ENCODE measurements at regions not wholly inside any gene's neighbourhood (a gene's known extent, or its start where the extent isn't known, plus 50 kb on each side); places are given as distances from the start of the nearest gene placed in this dataset.

GRCh38 chr17:72069586-72070202 lies 51.1 kb upstream of the SOX9 start:
- no peak overlapping the region for H3K9ac ChIP-seq (ENCODE audit: low read depth, low read length, poor library complexity, severe bottlenecking)
- H3K9me3 ChIP-seq (ENCODE audit: insufficient read depth, low read depth, low read length) = no peaks in the 10 kb centered on the region
- H3K27me3 ChIP-seq (ENCODE audit: insufficient read depth, low read length, poor library complexity, severe bottlenecking) = no peaks in the 10 kb centered on the region
- H3K4me2 ChIP-seq (ENCODE audit: low read depth, low read length, poor library complexity, severe bottlenecking) = no peak overlapping the region
- no peaks in the 10 kb centered on the region for H4K20me1 ChIP-seq (ENCODE audit: insufficient read depth, low read length, poor library complexity, severe bottlenecking)
- H3K36me3 ChIP-seq (ENCODE audit: insufficient read depth, low read length) = no peaks in the 10 kb centered on the region
- no peak overlapping the region for H3K4me3 ChIP-seq (ENCODE audit: low read length, poor library complexity, severe bottlenecking)
- 0 out of 2 replicates have a peak, but pooled peaks cover 5% of the 10 kb centered on the region for H3K9me2 ChIP-seq (replicated peaks; ENCODE audit: low read depth, low read length)
- H3K79me2 ChIP-seq (ENCODE audit: insufficient read depth, low read length) = no peaks in the 10 kb centered on the region
- no peaks in the 10 kb centered on the region for H3F3A ChIP-seq (ENCODE audit: low read depth)
- no peaks in the 10 kb centered on the region for H3K4me1 ChIP-seq (ENCODE audit: insufficient read depth, low read length, poor library complexity, severe bottlenecking)
- TF ChIP-seq EZH2phosphoT487 (IDR thresholded peaks at IDR 0.05; ENCODE audit: borderline replicate concordance) = no peak
- TF ChIP-seq, protein P1, sequence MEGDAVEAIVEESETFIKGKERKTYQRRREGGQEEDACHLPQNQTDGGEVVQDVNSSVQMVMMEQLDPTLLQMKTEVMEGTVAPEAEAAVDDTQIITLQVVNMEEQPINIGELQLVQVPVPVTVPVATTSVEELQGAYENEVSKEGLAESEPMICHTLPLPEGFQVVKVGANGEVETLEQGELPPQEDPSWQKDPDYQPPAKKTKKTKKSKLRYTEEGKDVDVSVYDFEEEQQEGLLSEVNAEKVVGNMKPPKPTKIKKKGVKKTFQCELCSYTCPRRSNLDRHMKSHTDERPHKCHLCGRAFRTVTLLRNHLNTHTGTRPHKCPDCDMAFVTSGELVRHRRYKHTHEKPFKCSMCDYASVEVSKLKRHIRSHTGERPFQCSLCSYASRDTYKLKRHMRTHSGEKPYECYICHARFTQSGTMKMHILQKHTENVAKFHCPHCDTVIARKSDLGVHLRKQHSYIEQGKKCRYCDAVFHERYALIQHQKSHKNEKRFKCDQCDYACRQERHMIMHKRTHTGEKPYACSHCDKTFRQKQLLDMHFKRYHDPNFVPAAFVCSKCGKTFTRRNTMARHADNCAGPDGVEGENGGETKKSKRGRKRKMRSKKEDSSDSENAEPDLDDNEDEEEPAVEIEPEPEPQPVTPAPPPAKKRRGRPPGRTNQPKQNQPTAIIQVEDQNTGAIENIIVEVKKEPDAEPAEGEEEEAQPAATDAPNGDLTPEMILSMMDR (conservative IDR thresholded peaks at IDR 0.05; ENCODE audit: low read length) = no peak
- H2AFZ ChIP-seq (ENCODE audit: low read length) = no peak overlapping the region

Measured in Loucy (cell line).